ENCODE measurements at regions not wholly inside any gene's neighbourhood (a gene's known extent, or its start where the extent isn't known, plus 50 kb on each side); places are given as distances from the start of the nearest gene placed in this dataset.

GRCh38 chr14:39861229-39861600 is 429.0 kb upstream of the FBXO33 start:
- DNase-seq (ENCODE audit: low read depth), result no peak

GRCh38 chr14:39860596-39861228 is 428.5 kb upstream of the FBXO33 start:
- DNase-seq (ENCODE audit: low read depth), result no peak
- no peak for TF ChIP-seq CTCF (IDR thresholded peaks at IDR 0.05; ENCODE audit: control insufficient read depth, insufficient read depth, low read depth, low read length, missing control alignments)
- no peak overlapping the region for H3K4me3 ChIP-seq (ENCODE audit: control insufficient read depth, low read depth, low read length)

More at GRCh38 chr14:39861229-39861600, 429.0 kb upstream of the FBXO33 start:
- no peak for TF ChIP-seq CTCF (IDR thresholded peaks at IDR 0.05; ENCODE audit: control insufficient read depth, insufficient read depth, low read depth, low read length, missing control alignments)
- H3K4me3 ChIP-seq (ENCODE audit: control insufficient read depth, low read depth, low read length), result no peak overlapping the region

- TF ChIP-seq CTCF (IDR thresholded peaks at IDR 0.05; ENCODE audit: control insufficient read depth, insufficient read depth, low read depth, low read length, missing control alignments), result no peak
- no peak overlapping the region for H3K4me3 ChIP-seq (ENCODE audit: control insufficient read depth, low read depth, low read length)
- DNase-seq (ENCODE audit: low read depth), result no peak
Measured at GRCh38 chr14:39859314-39859713, 427.1 kb upstream of the FBXO33 start.

GRCh38 chr14:39857376-39858055 is 425.3 kb upstream of the FBXO33 start:
- TF ChIP-seq CTCF (IDR thresholded peaks at IDR 0.05; ENCODE audit: control insufficient read depth, insufficient read depth, low read depth, low read length, missing control alignments), result no peak
- no peak for DNase-seq (ENCODE audit: low read depth)
- no peak overlapping the region for H3K4me3 ChIP-seq (ENCODE audit: control insufficient read depth, low read depth, low read length)

GRCh38 chr14:39853441-39853840 is 421.2 kb upstream of the FBXO33 start:
- no peak overlapping the region for H3K4me3 ChIP-seq (ENCODE audit: control insufficient read depth, low read depth, low read length)
- no peak for TF ChIP-seq CTCF (IDR thresholded peaks at IDR 0.05; ENCODE audit: control insufficient read depth, insufficient read depth, low read depth, low read length, missing control alignments)
- no peak for DNase-seq (ENCODE audit: low read depth)

- no peak for DNase-seq (ENCODE audit: low read depth)
- TF ChIP-seq CTCF (IDR thresholded peaks at IDR 0.05; ENCODE audit: control insufficient read depth, insufficient read depth, low read depth, low read length, missing control alignments), result no peak
- H3K4me3 ChIP-seq (ENCODE audit: control insufficient read depth, low read depth, low read length), result no peak overlapping the region
Measured at GRCh38 chr14:39851202-39851601, 419.0 kb upstream of the FBXO33 start.

Data from AG09309 (cell line).